ENCODE measurements at regions not wholly inside any gene's neighbourhood (a gene's known extent, or its start where the extent isn't known, plus 50 kb on each side); places are given as distances from the start of the nearest gene placed in this dataset.

GRCh38 chr5:112024769-112025168, 267.8 kb upstream of the NREP start:
- DNase-seq = no peak

GRCh38 chr5:112024221-112024620, 267.2 kb upstream of the NREP start:
- DNase-seq = no peak

DNA sequence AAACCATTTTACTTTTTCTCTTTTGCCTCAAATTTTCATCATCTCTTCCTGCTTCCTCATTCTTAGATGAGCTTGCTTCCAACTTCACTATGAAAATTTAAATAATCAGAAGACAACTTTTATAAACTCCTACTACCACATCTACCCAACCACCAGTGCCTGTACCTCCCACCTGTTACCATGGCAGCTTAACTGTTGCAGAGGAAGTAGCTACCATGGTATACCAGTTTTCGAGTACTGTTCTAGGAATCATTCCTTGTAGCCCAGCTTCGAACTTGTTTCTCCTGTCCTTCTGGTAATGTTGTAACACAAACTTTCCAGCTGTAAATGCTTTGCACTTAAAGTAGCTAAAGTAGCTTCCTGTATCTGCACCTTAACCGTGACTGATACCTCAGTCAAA, 266.8 kb upstream of the NREP start:
- no peak for DNase-seq

GRCh38 chr5:112018846-112019245, 261.9 kb upstream of the NREP start:
- DNase-seq = no peak

DNA sequence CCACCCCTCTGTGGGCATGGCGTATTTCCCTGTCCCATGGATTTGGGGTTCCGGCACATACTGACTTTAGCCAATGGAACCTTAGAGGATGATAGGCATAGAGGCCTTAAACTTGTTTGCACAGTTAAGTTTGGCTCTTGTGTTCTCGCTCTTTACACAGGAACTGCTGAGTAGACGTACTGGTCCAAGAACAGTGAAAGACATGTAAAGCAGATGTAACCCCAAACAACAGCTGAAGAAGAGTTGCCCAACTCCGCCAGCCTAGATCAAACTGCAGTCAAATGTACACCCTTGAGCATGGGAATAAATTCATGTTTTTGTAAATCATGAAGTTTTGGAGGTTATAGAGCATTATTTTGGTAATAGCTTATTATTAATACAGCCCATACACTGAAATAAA, 260.0 kb upstream of the NREP start:
- no peak for DNase-seq

GRCh38 chr5:112014783-112015395, 257.9 kb upstream of the NREP start:
- no peak for DNase-seq

DNA sequence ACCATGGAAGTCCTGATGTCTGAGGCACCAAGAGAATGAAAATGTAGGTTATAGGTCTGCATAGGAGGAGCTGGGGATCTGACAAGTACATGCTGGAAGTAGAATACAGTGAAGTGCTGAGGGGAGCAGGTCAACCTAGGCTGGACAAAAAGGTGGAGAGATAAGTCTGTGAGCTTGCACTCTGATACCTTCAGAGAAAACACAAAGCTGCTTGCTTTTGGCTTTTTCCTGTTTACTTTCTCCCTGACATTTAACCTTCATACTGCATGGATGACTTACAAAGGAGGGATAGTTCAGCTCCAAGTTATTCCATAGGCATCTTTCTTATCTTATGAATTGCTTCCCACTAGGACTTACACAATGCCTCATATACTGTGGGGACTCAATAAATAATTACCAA, 256.7 kb upstream of the NREP start:
- DNase-seq = no peak

DNA sequence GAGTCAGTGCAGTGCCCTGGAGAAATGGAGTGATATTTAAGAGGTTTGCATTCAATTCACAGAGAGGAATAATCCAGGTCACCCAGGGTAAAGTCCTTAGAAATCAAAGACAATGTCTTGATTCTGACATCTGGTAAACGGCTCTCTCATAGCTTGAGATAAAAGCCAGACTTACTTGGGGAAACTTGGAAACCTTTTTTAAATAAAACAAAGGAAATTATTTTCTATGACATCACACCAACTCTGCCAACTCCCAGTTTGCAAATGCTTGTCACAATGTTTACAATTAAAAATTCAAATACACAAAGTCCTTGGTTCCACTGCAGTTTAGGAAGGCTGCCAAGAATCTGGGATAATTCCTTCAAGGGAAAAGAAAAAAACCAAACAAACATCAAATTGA, 255.1 kb upstream of the NREP start:
- DNase-seq = no peak

- no peak for DNase-seq
Measured at GRCh38 chr5:112010475-112010874, 253.5 kb upstream of the NREP start.

GRCh38 chr5:112006721-112007120, 249.7 kb upstream of the NREP start:
- DNase-seq = no peak

- DNase-seq = no peak
Measured at GRCh38 chr5:112005623-112005930, 248.6 kb upstream of the NREP start.

- no peak for DNase-seq
Measured at GRCh38 chr5:112004867-112005622, 248.1 kb upstream of the NREP start.

DNA sequence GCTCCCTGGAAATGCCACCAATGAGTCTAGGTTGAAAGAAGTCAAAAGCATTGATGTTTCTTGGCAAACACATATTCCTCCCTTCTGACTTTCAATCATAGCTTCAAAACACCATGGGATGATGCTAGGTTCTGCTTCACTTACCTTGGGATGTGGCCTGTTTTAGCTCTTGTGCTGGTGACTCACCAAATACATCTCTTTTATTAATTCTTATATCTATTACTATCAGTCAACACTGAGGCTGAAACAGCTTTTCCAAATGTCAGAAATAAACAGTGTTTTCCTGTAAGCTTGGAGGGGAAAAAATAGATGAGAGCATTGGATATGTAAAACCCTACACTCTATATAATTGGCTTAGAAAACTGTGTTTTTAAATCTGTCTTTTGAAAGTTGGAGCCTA, 245.4 kb upstream of the NREP start:
- DNase-seq = no peak

DNA sequence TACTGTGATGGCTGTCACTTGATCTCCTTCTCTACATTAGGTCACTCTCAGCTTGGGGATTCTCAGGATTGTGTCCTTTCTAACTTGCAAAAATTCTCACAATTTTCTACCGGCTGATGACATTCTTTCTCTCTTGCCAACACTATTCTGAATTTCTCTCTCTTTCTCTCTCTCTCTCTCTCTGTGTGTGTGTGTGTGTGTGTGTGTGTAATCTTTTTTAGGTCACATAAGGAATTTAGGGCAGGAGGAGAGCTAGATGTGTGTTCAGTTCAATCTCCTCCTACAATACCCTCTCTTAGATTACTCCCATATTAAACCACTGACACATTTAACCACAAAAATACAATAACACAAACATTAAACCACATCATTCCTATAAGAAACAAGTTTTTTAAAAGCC, 242.3 kb upstream of the NREP start:
- no peak for DNase-seq

GRCh38 chr5:111998871-111999270, 241.9 kb upstream of the NREP start:
- no peak for DNase-seq

DNA sequence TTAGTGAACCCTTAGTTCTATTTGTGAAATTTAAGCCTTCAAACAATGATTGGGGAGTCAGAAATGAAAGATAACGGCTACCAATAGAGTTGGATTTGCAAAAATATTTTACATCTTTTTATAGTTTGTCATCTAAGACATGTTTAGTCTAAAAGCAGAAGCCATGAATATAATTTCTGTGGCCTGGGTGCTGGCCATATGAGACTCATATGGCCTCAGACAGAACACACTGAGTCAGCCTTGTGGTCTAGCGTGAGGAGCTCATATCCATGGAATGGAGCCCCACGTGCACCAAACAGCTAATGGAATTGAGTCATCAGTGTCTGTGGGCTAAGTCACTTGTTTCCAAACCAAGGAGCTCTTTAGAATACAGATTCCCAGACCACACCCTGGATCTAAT, 240.7 kb upstream of the NREP start:
- no peak for DNase-seq

DNA sequence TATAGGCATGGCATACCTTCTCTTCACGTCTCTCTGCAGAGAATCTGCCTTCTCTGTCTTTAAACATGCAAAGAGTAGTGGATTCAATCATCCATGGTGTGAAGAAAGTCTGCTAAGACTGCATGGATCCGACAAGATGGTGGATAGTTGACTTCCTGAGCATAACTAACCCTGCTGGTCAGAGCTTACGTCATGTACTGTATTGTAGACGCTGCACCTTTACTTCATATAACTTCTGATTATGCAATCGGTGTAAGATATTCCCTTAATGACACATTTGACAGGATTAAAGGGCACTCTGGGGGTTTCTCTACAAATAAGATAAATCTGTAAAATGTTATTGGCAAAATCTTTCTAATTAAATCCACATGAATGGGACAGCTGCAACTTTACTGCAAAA, 240.3 kb upstream of the NREP start:
- no peak for DNase-seq

DNA sequence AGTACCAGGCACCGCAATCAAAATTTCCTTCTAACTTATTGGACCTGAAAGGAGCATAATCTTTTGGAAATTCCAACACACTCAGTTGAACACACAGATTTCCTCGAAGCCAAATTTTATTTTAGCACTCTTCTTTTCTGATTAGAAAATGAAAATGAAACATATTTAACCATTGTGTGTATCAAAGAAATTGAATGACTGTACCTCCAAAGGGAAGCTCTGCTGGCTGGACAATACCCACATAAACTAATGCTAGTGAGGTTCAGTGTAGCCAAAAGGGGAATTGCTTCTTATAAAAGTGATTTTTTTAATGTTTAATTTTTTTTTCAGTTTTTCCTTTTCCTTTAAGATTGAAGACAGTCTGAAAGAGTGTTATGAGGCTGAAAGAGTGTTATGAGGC, 239.6 kb upstream of the NREP start:
- DNase-seq = no peak

DNA sequence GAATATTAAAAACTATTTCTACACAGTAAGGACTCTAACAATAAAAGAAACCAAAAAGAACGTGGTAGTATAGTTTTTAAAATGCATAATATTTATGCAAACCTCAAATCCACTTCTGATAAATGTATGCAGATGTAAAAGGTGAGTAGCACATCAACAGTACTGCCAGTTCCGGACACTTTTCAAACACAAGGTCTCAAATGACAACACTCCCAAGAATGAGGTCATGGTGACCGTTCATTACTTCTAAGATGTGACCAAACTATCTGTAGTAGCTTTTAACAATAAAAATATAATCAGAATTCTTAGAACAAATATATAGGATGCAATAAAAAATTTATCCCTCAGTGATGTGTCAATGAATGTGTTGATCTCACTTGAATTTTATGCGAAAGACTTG, 238.7 kb upstream of the NREP start:
- no peak for DNase-seq

- DNase-seq = no peak
Measured at GRCh38 chr5:111993242-111993641, 236.2 kb upstream of the NREP start.

GRCh38 chr5:111984044-111984443, 227.1 kb upstream of the NREP start:
- DNase-seq = no peak

- DNase-seq = no peak
Measured at GRCh38 chr5:111983459-111983858, 226.5 kb upstream of the NREP start.

DNA sequence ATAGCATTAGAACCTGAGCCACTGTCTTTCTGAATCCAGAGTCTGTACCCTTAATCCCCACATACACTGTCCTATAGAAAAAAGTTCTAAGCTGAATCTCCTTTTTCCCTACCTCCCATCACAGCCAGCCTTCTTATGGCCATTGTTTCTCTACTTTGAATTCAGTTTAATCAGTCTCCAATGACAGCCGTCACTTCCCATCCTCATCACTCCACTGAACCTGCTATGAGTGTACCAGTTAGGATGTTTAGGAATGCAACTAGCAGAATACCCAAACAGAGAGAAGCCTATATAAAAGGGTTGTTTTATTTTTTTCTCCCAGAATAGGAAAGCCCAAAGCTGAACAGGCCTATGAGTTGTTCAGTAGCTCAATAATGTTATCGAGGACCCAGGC, 220.4 kb upstream of the NREP start:
- DNase-seq = no peak

DNA sequence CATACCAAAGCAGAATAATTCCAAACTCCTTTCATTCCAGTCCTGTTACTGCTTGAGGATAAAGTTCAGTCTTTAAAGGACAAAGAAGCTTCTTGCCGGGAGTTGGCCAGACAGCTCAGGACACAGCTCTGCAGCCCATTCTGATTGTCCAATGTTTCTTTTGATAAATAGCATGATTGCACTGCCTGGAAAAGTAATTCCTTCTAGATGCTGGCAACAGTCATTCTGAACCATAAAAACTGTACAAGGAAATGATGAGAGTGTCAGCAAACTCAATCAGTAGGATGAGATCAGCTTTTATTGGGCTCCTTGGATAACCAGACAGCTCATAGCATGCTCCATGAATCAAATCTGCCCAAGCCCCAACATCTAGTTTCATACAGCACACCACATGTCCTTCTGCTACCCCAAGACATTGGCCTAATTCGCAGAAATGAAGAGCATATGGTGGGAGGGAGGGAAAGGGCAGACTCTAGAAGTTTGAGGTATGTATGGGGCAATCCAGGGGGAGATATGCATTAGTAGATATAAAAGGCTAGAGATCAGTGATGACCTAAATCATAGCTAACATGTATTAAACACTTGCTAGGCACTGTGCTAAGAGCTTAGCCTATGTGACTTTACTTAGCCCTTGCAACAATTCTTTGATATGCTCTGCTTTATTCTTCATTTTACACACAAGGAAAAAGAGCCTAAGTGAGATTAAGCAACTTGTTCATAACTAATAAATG, 219.9 kb upstream of the NREP start:
- DNase-seq = no peak

- DNase-seq = no peak
Measured at GRCh38 chr5:111975133-111975532, 218.1 kb upstream of the NREP start.

Data from NCI-H2171 (cell line).